ENCODE measurements at regions not wholly inside any gene's neighbourhood (a gene's known extent, or its start where the extent isn't known, plus 50 kb on each side); places are given as distances from the start of the nearest gene placed in this dataset.

- no peak for TF ChIP-seq ZNF281 (CRISPR knock-in tag; IDR thresholded peaks at IDR 0.05; ENCODE audit: borderline replicate concordance)
- no peak for TF ChIP-seq ZNF580 (CRISPR knock-in tag; IDR thresholded peaks at IDR 0.05; ENCODE audit: borderline replicate concordance, low read depth)
- TF ChIP-seq NFIC (IDR thresholded peaks at IDR 0.05; ENCODE audit: low read length), result no peak
- TF ChIP-seq FOXJ3 (CRISPR knock-in tag; IDR thresholded peaks at IDR 0.05; ENCODE audit: borderline replicate concordance), result no peak
Observed at GRCh38 chr4:127357765-127358164, 275.0 kb upstream of the INTU start.
